HG02885 (cell line): ENCODE measurements at regions not wholly inside any gene's neighbourhood (a gene's known extent, or its start where the extent isn't known, plus 50 kb on each side); places are given as distances from the start of the nearest gene placed in this dataset.

Experiments
- ATAC-seq: cut with Tn5 transposase; IDR thresholded peaks from one replicate; pipeline ENCODE4 v1.9.1; 2021; ENCODE audit warnings: mild to moderate bottlenecking; ENCODE audit not compliant: unreplicated experiment, poor library complexity

- no peak for ATAC-seq
These were observed 57.9 kb upstream of the SSTR4 start for GRCh38 chr20:22977047-22977785.

- ATAC-seq, result no peak
These were observed 51.1 kb upstream of the SSTR4 start for GRCh38 chr20:22984008-22984407.

GRCh38 chr20:22984606-22985005 lies 50.5 kb upstream of the SSTR4 start:
- ATAC-seq, result no peak

DNA sequence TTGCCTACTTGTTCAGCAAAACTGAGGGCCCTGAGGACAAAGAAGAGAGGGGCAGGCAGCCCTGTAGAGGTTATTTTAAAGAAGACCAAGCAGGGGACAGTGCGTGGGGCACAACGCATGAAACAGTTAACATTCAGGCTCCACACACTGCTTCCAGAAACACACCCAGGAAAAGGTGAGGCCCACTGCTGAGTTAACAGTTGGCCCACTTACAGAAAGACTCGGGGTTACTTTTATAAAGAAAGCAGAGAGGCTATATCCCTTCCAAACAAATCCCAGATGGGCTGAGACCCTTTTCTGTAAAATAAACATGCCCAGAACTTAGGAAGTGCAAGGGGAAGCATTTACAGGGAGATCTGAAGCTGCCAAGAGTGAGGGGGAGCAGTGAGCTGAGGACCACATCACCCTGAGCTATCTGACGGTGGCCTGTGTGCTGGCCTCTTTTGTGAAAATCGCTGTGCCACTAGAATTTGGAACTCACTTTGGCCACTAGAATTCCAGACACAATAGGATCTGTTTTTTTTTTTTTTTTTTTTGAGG lies 49.8 kb upstream of the SSTR4 start:
- ATAC-seq, result no peak
